ENCODE measurements at regions not wholly inside any gene's neighbourhood (a gene's known extent, or its start where the extent isn't known, plus 50 kb on each side); places are given as distances from the start of the nearest gene placed in this dataset.

DNA sequence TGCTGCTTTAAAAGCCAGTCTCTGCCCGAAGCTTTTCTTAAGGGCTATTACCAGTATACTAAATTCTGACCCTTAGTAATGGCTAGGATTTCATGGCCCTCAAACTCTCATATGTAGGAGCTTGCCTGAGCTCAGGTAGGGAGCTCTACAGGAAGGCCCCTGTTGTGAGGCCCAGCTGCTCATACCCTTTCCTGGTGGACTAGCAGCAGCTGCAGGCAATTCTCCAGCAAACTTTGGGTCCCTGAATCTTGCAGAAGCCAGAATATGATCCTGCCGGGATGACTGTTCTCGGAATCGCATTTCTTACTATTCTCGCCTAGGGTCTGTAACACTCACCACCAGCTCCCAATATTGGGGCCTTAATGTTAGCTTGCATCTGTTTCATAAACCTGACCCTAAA lies 106.4 kb upstream of the SERTAD2 start:
- TF ChIP-seq POLR2AphosphoS5 (IDR thresholded peaks at IDR 0.05; ENCODE audit: low read depth, low read length) = no peak
- no peak for TF ChIP-seq POLR2A (IDR thresholded peaks at IDR 0.05; ENCODE audit: low read depth, low read length)
- no peak for TF ChIP-seq TAF1 (IDR thresholded peaks at IDR 0.05; ENCODE audit: low read depth, low read length)
